Thymus (tissue), 11 donors: ENCODE measurements at regions not wholly inside any gene's neighbourhood (a gene's known extent, or its start where the extent isn't known, plus 50 kb on each side); places are given as distances from the start of the nearest gene placed in this dataset.
"Not testable (repeated sequence)": the region's sequence is repeated elsewhere in the genome, so short reads cannot be mapped to it uniquely, and the experiment has no call there.

Experiments used
- DNase-seq, 9 donors: peaks; one replicate each; pipeline ENCODE4 v3.0.0-alpha.2; 2013; ENCODE audit warnings: low spot score in 9 of 9, low read depth in 6 of 9, missing footprints in 1 of 9
- H3K27ac ChIP-seq, 2 donors: one replicate each; pipeline ENCODE4 v1.5.1; 2013; ENCODE audit warnings: control low read depth in 1 of 2, low read depth in 1 of 2, low read length in 1 of 2, mild to moderate bottlenecking in 1 of 2, moderate library complexity in 1 of 2
- H3K27me3 ChIP-seq, 2 donors: one replicate each; pipeline ENCODE4 v1.5.1; 2013; ENCODE audit warnings: low read length in 1 of 2; ENCODE audit not compliant: control insufficient read depth in 2 of 2, insufficient read depth in 1 of 2
- H3K36me3 ChIP-seq, 2 donors: one replicate each; pipeline ENCODE4 v1.5.1; 2013; ENCODE audit warnings: low read length in 1 of 2, mild to moderate bottlenecking in 1 of 2, moderate library complexity in 1 of 2; ENCODE audit not compliant: control insufficient read depth in 2 of 2, insufficient read depth in 2 of 2
- H3K4me1 ChIP-seq, 2 donors: one replicate each; pipeline ENCODE4 v1.5.1; 2013; ENCODE audit warnings: low read length in 2 of 2; ENCODE audit not compliant: control insufficient read depth in 2 of 2, insufficient read depth in 2 of 2
- H3K4me3 ChIP-seq, 2 donors: one replicate each; pipeline ENCODE4 v1.5.1; 2013; ENCODE audit warnings: low read length in 2 of 2, control low read depth in 1 of 2, mild to moderate bottlenecking in 1 of 2
- H3K9me3 ChIP-seq, 2 donors: one replicate each; pipeline ENCODE4 v1.5.1; 2013; ENCODE audit warnings: low read length in 1 of 2, mild to moderate bottlenecking in 1 of 2; ENCODE audit not compliant: control insufficient read depth in 2 of 2, insufficient read depth in 1 of 2
- WGBS: extraction: QIAGEN DNeasy Blood & Tissue Kit; methylation state at CpG from one replicate; pipeline ENCODE4 v1.1.7; 2013; 5-methylcytosine and 5-hydroxymethylcytosine counted together
- donor health status: healthy.

- Histone ChIP-seq H3K9me3 (no peaks in the 10 kb centered on the region), H3K27ac (no peak overlapping the region), H3K4me1 (no peaks in the 10 kb centered on the region), H3K27me3 (no peaks in the 10 kb centered on the region), H3K4me3 (no peak overlapping the region), H3K36me3 (no peaks in the 10 kb centered on the region)
- no peak for DNase-seq
- WGBS, result 88% methylated on average over 2 of the region's 2 CpGs
Measured at GRCh38 chr2:137892739-137893138, 71.5 kb upstream of the HNMT start.

DNA sequence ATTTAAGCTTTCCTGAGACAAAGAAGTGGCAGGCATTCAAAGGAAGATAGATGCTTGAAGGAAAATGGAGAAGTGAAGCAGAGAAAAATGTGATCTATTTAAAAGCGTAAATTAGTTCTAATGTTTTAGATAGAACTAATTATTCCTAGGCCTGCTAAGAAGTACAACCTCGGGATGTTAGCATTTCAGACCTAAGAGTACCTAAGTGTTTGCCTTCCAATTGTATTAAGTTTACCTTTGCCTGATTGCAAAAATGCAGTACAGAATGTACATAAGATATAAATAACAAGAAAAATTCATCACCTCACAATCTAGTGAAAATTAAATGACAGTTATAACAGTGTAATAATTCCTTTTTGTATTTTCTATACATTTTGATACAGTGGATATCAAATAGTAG, 71.1 kb upstream of the HNMT start:
- Histone ChIP-seq H3K27me3 (no peaks in the 10 kb centered on the region), H3K36me3 (no peaks in the 10 kb centered on the region), H3K4me1 (no peaks in the 10 kb centered on the region), H3K27ac (no peak overlapping the region), H3K4me3 (no peak overlapping the region), H3K9me3 (no peaks in the 10 kb centered on the region)
- WGBS, result 93% methylated on average over 2 of the region's 2 CpGs
- DNase-seq, result no peak

DNA sequence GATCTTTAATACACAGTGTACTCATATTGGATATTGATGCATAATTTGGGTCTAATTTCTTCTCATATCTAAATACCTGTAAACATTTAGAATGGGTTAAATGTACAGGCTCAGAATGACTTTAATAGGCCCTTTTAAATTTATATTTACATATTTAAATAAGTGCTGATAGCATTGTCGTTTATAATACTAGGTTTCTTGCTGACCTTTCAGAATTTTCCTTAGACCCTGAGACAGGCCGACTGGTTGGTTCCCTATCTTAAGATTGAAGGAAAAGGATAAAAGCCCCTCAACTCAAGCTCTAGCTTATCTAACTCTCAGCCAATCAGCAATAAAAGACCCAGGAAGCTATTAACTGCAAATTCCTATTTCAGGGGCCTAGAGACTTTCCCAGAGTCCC, 67.8 kb upstream of the HNMT start:
- WGBS, result 92% methylated on average over 2 of the region's 2 CpGs
- Histone ChIP-seq H3K4me3 (no peak overlapping the region), H3K4me1 (no peaks in the 10 kb centered on the region), H3K36me3 (no peaks in the 10 kb centered on the region), H3K27me3 (no peaks in the 10 kb centered on the region), H3K27ac (no peak overlapping the region), H3K9me3 (no peaks in the 10 kb centered on the region)
- no peak for DNase-seq

GRCh38 chr2:137897082-137897481, 67.2 kb upstream of the HNMT start:
- no peak overlapping the region for H3K27ac ChIP-seq

GRCh38 chr2:137900421-137901141, 63.7 kb upstream of the HNMT start:
- Histone ChIP-seq H3K4me1 (no peaks in the 10 kb centered on the region), H3K27me3 (no peaks in the 10 kb centered on the region)
- WGBS, result 70% methylated on average over 4 of the region's 4 CpGs

More at GRCh38 chr2:137897082-137897481, 67.2 kb upstream of the HNMT start:
- no peak for DNase-seq
- Histone ChIP-seq H3K27me3 (no peaks in the 10 kb centered on the region), H3K4me3 (no peak overlapping the region), H3K36me3 (no peaks in the 10 kb centered on the region), H3K9me3 (no peaks in the 10 kb centered on the region), H3K4me1 (no peaks in the 10 kb centered on the region)
- WGBS, result 88% methylated on average over 1 of the region's 1 CpG

DNA sequence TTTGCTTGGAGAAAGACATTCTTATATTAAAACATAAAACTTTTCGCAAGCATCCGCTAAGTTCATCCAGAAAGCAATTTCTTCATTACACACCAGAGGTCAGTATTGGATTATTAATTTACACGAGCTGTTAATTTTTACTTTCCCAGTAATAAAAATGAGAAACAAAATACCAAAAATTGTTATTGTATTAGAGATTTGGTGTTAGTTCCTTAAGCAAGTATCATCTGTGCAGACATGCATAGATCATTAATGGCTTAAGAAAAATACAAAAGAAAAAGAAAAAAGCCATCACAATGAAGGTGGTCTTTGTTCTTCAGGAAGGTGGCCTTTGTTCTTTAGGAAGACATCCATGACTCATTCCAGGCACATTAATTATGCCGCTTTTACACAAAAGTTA, 53.6 kb upstream of the HNMT start:
- WGBS, result 64% methylated on average over 4 of the region's 4 CpGs
- H3K36me3 ChIP-seq, result no peaks in the 10 kb centered on the region
- no peak overlapping the region for H3K4me3 ChIP-seq
- DNase-seq, result no peak
- H3K9me3 ChIP-seq, result no peaks in the 10 kb centered on the region
- no peak overlapping the region for H3K27ac ChIP-seq
- H3K4me1 ChIP-seq, result no peaks in the 10 kb centered on the region
- H3K27me3 ChIP-seq, result no peaks in the 10 kb centered on the region

More at GRCh38 chr2:137900421-137901141, 63.7 kb upstream of the HNMT start:
- H3K9me3 ChIP-seq, result no peaks in the 10 kb centered on the region
- H3K4me3 ChIP-seq, result no peak overlapping the region
- H3K27ac ChIP-seq, result no peak overlapping the region
- H3K36me3 ChIP-seq, result no peaks in the 10 kb centered on the region
- no peak for DNase-seq

GRCh38 chr2:137912371-137912770, 51.9 kb upstream of the HNMT start:
- 94% methylated on average over 2 of the region's 2 CpGs for whole genome bisulfite sequencing

GRCh38 chr2:137913169-137913568, 51.1 kb upstream of the HNMT start:
- Histone ChIP-seq H3K27me3 (no peaks in the 10 kb centered on the region), H3K9me3 (no peaks in the 10 kb centered on the region), H3K36me3 (no peaks in the 10 kb centered on the region), H3K27ac (no peak overlapping the region), H3K4me1 (no peaks in the 10 kb centered on the region), H3K4me3 (no peak overlapping the region)
- 94% methylated on average over 4 of the region's 4 CpGs for WGBS
- no peak for DNase-seq

More at GRCh38 chr2:137912371-137912770, 51.9 kb upstream of the HNMT start:
- no peak for DNase-seq
- Histone ChIP-seq H3K9me3 (no peaks in the 10 kb centered on the region), H3K27me3 (no peaks in the 10 kb centered on the region), H3K4me3 (no peak overlapping the region), H3K4me1 (no peaks in the 10 kb centered on the region), H3K27ac (no peak overlapping the region), H3K36me3 (no peaks in the 10 kb centered on the region)

DNA sequence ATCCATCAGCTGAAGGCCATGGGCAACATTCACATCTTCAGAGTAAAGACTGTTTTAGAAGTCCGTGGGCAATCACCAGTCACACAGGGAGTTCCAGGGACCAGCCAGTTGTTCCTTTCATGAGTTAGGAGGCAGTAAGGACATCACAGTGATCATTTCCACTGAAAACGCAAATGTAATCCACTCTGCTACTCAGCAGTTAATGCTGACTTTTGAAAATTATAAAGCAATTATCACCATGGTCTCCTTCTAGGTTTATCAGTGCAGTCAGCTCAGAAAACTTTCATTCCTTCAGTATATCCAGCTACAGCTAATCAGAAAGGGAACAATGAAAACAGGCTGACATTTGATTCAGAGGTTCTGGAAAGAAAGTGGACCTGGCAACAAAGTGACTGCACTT, 50.6 kb upstream of the HNMT start:
- not testable (repeated sequence) for H3K9me3 ChIP-seq, H3K27me3 ChIP-seq, H3K36me3 ChIP-seq, H3K4me3 ChIP-seq, DNase-seq, H3K4me1 ChIP-seq, H3K27ac ChIP-seq
- 91% methylated on average over 2 of the region's 2 CpGs for WGBS
